Lung (tissue), 11 donors: ENCODE measurements at regions not wholly inside any gene's neighbourhood (a gene's known extent, or its start where the extent isn't known, plus 50 kb on each side); places are given as distances from the start of the nearest gene placed in this dataset.

Source experiments
- ATAC-seq: fragments of 200-7000 bp; cut with Tn5 transposase; one replicate; pipeline ENCODE4 v1.9.1; 2020; ENCODE audit warnings: moderate number of reproducible peaks; ENCODE audit not compliant: insufficient read depth, low FRiP score
- DNase-seq, 3 donors: peaks; one replicate each; pipeline ENCODE4 v3.0.0-alpha.2; 2013 to 2017
- H3K27ac ChIP-seq, 2 donors: one replicate each; pipeline ENCODE4 v1.5.1; 2013; ENCODE audit warnings: mild to moderate bottlenecking in 2 of 2, moderate library complexity in 2 of 2, control low read depth in 1 of 2, inconsistent platforms in 1 of 2, low read depth in 1 of 2, low read length in 1 of 2
- H3K27me3 ChIP-seq, 3 donors: one replicate each; pipeline ENCODE4 v1.5.1; 2013; ENCODE audit warnings: low read length in 2 of 3; ENCODE audit not compliant: control insufficient read depth in 3 of 3, insufficient read depth in 3 of 3
- H3K36me3 ChIP-seq, 4 donors: one replicate each; pipeline ENCODE4 v1.5.1; 2013; ENCODE audit warnings: low read length in 4 of 4, mild to moderate bottlenecking in 1 of 4, moderate library complexity in 1 of 4; ENCODE audit not compliant: control insufficient read depth in 4 of 4, insufficient read depth in 4 of 4
- H3K4me1 ChIP-seq, 5 donors: one replicate each; pipeline ENCODE4 v1.5.1; 2013; ENCODE audit warnings: low read length in 5 of 5, mild to moderate bottlenecking in 2 of 5, moderate library complexity in 1 of 5; ENCODE audit not compliant: control insufficient read depth in 5 of 5, insufficient read depth in 5 of 5
- H3K4me3 ChIP-seq: one replicate; pipeline ENCODE4 v1.5.1; 2013; ENCODE audit warnings: mild to moderate bottlenecking, control low read depth, moderate library complexity
- H3K9ac ChIP-seq, 2 donors: one replicate each; pipeline ENCODE4 v1.5.1; 2013; ENCODE audit warnings: low read length in 2 of 2, control low read depth in 1 of 2; ENCODE audit not compliant: insufficient read depth in 1 of 2
- H3K9me3 ChIP-seq, 4 donors: one replicate each; pipeline ENCODE4 v1.5.1; 2013; ENCODE audit warnings: low read length in 3 of 4, mild to moderate bottlenecking in 1 of 4, moderate library complexity in 1 of 4; ENCODE audit not compliant: control insufficient read depth in 4 of 4, insufficient read depth in 3 of 4
- CTCF ChIP-seq: IDR thresholded peaks from 2 replicates; pipeline ENCODE4 v1.5.1; 2012; ENCODE audit warnings: mild to moderate bottlenecking; ENCODE audit errors: control extremely low read depth, extremely low read depth
- WGBS, 2 donors: extraction: QIAGEN DNeasy Blood & Tissue Kit; methylation state at CpG; one replicate each; pipeline ENCODE4 v1.1.7; 2013; 5-methylcytosine and 5-hydroxymethylcytosine counted together
- donor health status: control.
- donor health status: control.
- donor health status: Bipolar disorder and iron deficiency.
- donor health status: healthy.
- donor health status: DM: yes; HTN: yes; CAD: no.

- WGBS, 2 donors, result 69 to 81% methylated on average over 1 of the region's 1 CpG
- no peak overlapping the region for H3K9ac ChIP-seq
- H3K4me3 ChIP-seq, result no peak overlapping the region
- H3K27me3 ChIP-seq, result peaks cover 0 to 2% (median 0%) of the 10 kb centered on the region in 3 donors
- no peak for DNase-seq
- no peaks in the 10 kb centered on the region for H3K4me1 ChIP-seq
- no peaks in the 10 kb centered on the region for H3K9me3 ChIP-seq
- no peak for ATAC-seq
- H3K36me3 ChIP-seq, result no peaks in the 10 kb centered on the region
- H3K27ac ChIP-seq, result no peak overlapping the region
- TF ChIP-seq CTCF, result no peak
Observed at GRCh38 chrX:147559191-147559590, 352.5 kb upstream of the FMR1 start.

GRCh38 chrX:147565237-147565636, 346.5 kb upstream of the FMR1 start:
- Histone ChIP-seq H3K9me3 (no peaks in the 10 kb centered on the region), H3K36me3 (no peaks in the 10 kb centered on the region), H3K9ac (no peak overlapping the region), H3K27me3 (no peaks in the 10 kb centered on the region), H3K27ac (no peak overlapping the region), H3K4me3 (no peak overlapping the region), H3K4me1 (no peaks in the 10 kb centered on the region)
- no peak for TF ChIP-seq CTCF
- 46 to 90% methylated on average over 1 of the region's 1 CpG for WGBS, 2 donors
- no peak for ATAC-seq
- DNase-seq, result no peak

GRCh38 chrX:147570483-147570882, 341.2 kb upstream of the FMR1 start:
- Histone ChIP-seq H3K4me3 (no peak overlapping the region), H3K27me3 (no peaks in the 10 kb centered on the region), H3K9me3 (no peaks in the 10 kb centered on the region), H3K27ac (no peak overlapping the region), H3K9ac (no peak overlapping the region), H3K36me3 (no peaks in the 10 kb centered on the region), H3K4me1 (no peaks in the 10 kb centered on the region)
- DNase-seq (peak in 1 of 3 donors; percentile 0), ATAC-seq (no peak)
- no peak for TF ChIP-seq CTCF
- 20 to 56% methylated on average over 1 of the region's 1 CpG for WGBS, 2 donors

GRCh38 chrX:147573266-147573665, 338.5 kb upstream of the FMR1 start:
- Histone ChIP-seq H3K27me3 (no peaks in the 10 kb centered on the region), H3K27ac (no peak overlapping the region), H3K4me1 (no peaks in the 10 kb centered on the region), H3K9ac (no peak overlapping the region), H3K9me3 (no peaks in the 10 kb centered on the region), H3K4me3 (no peak overlapping the region), H3K36me3 (no peaks in the 10 kb centered on the region)
- TF ChIP-seq CTCF, result no peak
- ATAC-seq (no peak), DNase-seq (no peak)
- 68 to 87% methylated on average over 4 of the region's 4 CpGs for WGBS, 2 donors
